ENCODE measurements at regions not wholly inside any gene's neighbourhood (a gene's known extent, or its start where the extent isn't known, plus 50 kb on each side); places are given as distances from the start of the nearest gene placed in this dataset.

- TF ChIP-seq CTCF (IDR thresholded peaks at IDR 0.05; ENCODE audit: unreplicated experiment) = no peak
- no peak overlapping the region for H3K4me3 Mint-ChIP-seq
- H3K27me3 Mint-ChIP-seq (ENCODE audit: low read depth) = no peaks in the 10 kb centered on the region
- H3K9me3 Mint-ChIP-seq = peaks cover 4% of the 10 kb centered on the region
- H3K36me3 Mint-ChIP-seq = peaks cover 2% of the 10 kb centered on the region
- DNase-seq (ENCODE audit: low spot score in 2 of 2, unreplicated experiment in 2 of 2) = no peak
- peak overlapping the region; percentile 35 for H3K27ac Mint-ChIP-seq
- H3K4me1 Mint-ChIP-seq = peaks cover 38% of the 10 kb centered on the region
These were observed 91.6 kb upstream of the LIMCH1 start for GRCh38 chr4:41446391-41446790.

GRCh38 chr4:41446981-41447725 lies 90.8 kb upstream of the LIMCH1 start:
- Mint-ChIP-seq H3K27ac (no peak overlapping the region), H3K36me3 (peaks cover 2% of the 10 kb centered on the region), H3K4me3 (no peak overlapping the region), H3K4me1 (peaks cover 34% of the 10 kb centered on the region), H3K9me3 (peaks cover 4% of the 10 kb centered on the region), H3K27me3 (ENCODE audit: low read depth) (no peaks in the 10 kb centered on the region)
- TF ChIP-seq CTCF (IDR thresholded peaks at IDR 0.05; ENCODE audit: unreplicated experiment) = no peak
- no peak for DNase-seq (ENCODE audit: low spot score in 2 of 2, unreplicated experiment in 2 of 2)

GRCh38 chr4:41448934-41449333 lies 89.0 kb upstream of the LIMCH1 start:
- no peak for DNase-seq (ENCODE audit: low spot score in 2 of 2, unreplicated experiment in 2 of 2)
- Mint-ChIP-seq H3K27ac (peak overlapping the region; percentile 54), H3K27me3 (ENCODE audit: low read depth) (no peaks in the 10 kb centered on the region), H3K4me1 (peaks cover 25% of the 10 kb centered on the region), H3K4me3 (no peak overlapping the region), H3K36me3 (peaks cover 2% of the 10 kb centered on the region), H3K9me3 (peaks cover 4% of the 10 kb centered on the region)
- TF ChIP-seq CTCF (IDR thresholded peaks at IDR 0.05; ENCODE audit: unreplicated experiment) = no peak

GRCh38 chr4:41451961-41452360 lies 86.0 kb upstream of the LIMCH1 start:
- Mint-ChIP-seq H3K4me1 (peaks cover 33% of the 10 kb centered on the region), H3K27ac (no peak overlapping the region), H3K9me3 (peaks cover 4% of the 10 kb centered on the region), H3K27me3 (ENCODE audit: low read depth) (no peaks in the 10 kb centered on the region), H3K4me3 (no peak overlapping the region), H3K36me3 (peaks cover 2% of the 10 kb centered on the region)
- DNase-seq (ENCODE audit: low spot score in 2 of 2, unreplicated experiment in 2 of 2) = no peak
- no peak for TF ChIP-seq CTCF (IDR thresholded peaks at IDR 0.05; ENCODE audit: unreplicated experiment)

GRCh38 chr4:41452484-41453225 lies 85.3 kb upstream of the LIMCH1 start:
- Mint-ChIP-seq H3K27ac (no peak overlapping the region), H3K27me3 (ENCODE audit: low read depth) (no peaks in the 10 kb centered on the region)

More at GRCh38 chr4:41452484-41453225, 85.3 kb upstream of the LIMCH1 start:
- peaks cover 2% of the 10 kb centered on the region for H3K36me3 Mint-ChIP-seq
- no peak for DNase-seq (ENCODE audit: low spot score in 2 of 2, unreplicated experiment in 2 of 2)
- TF ChIP-seq CTCF (IDR thresholded peaks at IDR 0.05; ENCODE audit: unreplicated experiment) = no peak
- H3K4me3 Mint-ChIP-seq = no peak overlapping the region
- peaks cover 33% of the 10 kb centered on the region for H3K4me1 Mint-ChIP-seq
- H3K9me3 Mint-ChIP-seq = peaks cover 4% of the 10 kb centered on the region

All from mesothelial cell of epicardium (in vitro differentiated cells).